HG03439 (cell line): ENCODE measurements at regions not wholly inside any gene's neighbourhood (a gene's known extent, or its start where the extent isn't known, plus 50 kb on each side); places are given as distances from the start of the nearest gene placed in this dataset.
"Not testable (repeated sequence)": the region's sequence is repeated elsewhere in the genome, so short reads cannot be mapped to it uniquely, and the experiment has no call there.

Source experiments
- ATAC-seq: cut with Tn5 transposase; IDR thresholded peaks from one replicate; pipeline ENCODE4 v1.9.1; 2021; ENCODE audit warnings: mild to moderate bottlenecking, moderate library complexity; ENCODE audit not compliant: unreplicated experiment

GRCh38 chr10:21157664-21158063, 260.6 kb upstream of the NEBL start:
- no peak for ATAC-seq

GRCh38 chr10:21150166-21150565, 253.1 kb upstream of the NEBL start:
- no peak for ATAC-seq

- no peak for ATAC-seq
Measured at GRCh38 chr10:21146436-21146789, 249.3 kb upstream of the NEBL start.

GRCh38 chr10:21145751-21146435, 248.8 kb upstream of the NEBL start:
- ATAC-seq = no peak

- ATAC-seq = no peak
Measured at GRCh38 chr10:21144047-21144446, 246.9 kb upstream of the NEBL start.

- no peak for ATAC-seq
Measured at GRCh38 chr10:21141946-21142492, 244.9 kb upstream of the NEBL start.

- ATAC-seq = no peak
Measured at GRCh38 chr10:21138769-21139340, 241.7 kb upstream of the NEBL start.

GRCh38 chr10:21135023-21135931, 238.2 kb upstream of the NEBL start:
- no peak for ATAC-seq

GRCh38 chr10:21134645-21135022, 237.5 kb upstream of the NEBL start:
- ATAC-seq = no peak

GRCh38 chr10:21130683-21131442, 233.8 kb upstream of the NEBL start:
- ATAC-seq = no peak

GRCh38 chr10:21130108-21130507, 233.0 kb upstream of the NEBL start:
- no peak for ATAC-seq

GRCh38 chr10:21125471-21126228, 228.5 kb upstream of the NEBL start:
- no peak for ATAC-seq

- ATAC-seq = no peak
Measured at GRCh38 chr10:21122907-21123306, 225.8 kb upstream of the NEBL start.

- not testable (repeated sequence) for ATAC-seq
Measured at GRCh38 chr10:21121822-21122221, 224.7 kb upstream of the NEBL start.

GRCh38 chr10:21114683-21115082, 217.6 kb upstream of the NEBL start:
- ATAC-seq = no peak

GRCh38 chr10:21110358-21110757, 213.2 kb upstream of the NEBL start:
- ATAC-seq = no peak

- ATAC-seq = not testable (repeated sequence)
Measured at GRCh38 chr10:21106931-21107330, 209.8 kb upstream of the NEBL start.

- not testable (repeated sequence) for ATAC-seq
Measured at GRCh38 chr10:21105331-21105730, 208.2 kb upstream of the NEBL start.

GRCh38 chr10:21100871-21101514, 203.9 kb upstream of the NEBL start:
- no peak for ATAC-seq

GRCh38 chr10:21100190-21100589, 203.1 kb upstream of the NEBL start:
- ATAC-seq = no peak
